Suppressor macrophage (primary cell): ENCODE measurements at regions not wholly inside any gene's neighbourhood (a gene's known extent, or its start where the extent isn't known, plus 50 kb on each side); places are given as distances from the start of the nearest gene placed in this dataset.
"Not testable (repeated sequence)": the region's sequence is repeated elsewhere in the genome, so short reads cannot be mapped to it uniquely, and the experiment has no call there.

Experiments
- DNase-seq, 4 experiments: peaks; one replicate each; pipeline ENCODE4 v3.0.0-alpha.2; 2020 to 2022

GRCh38 chr1:83214317-83214716 lies 784.6 kb downstream of the TTLL7 start:
- not testable (repeated sequence) for DNase-seq

DNA sequence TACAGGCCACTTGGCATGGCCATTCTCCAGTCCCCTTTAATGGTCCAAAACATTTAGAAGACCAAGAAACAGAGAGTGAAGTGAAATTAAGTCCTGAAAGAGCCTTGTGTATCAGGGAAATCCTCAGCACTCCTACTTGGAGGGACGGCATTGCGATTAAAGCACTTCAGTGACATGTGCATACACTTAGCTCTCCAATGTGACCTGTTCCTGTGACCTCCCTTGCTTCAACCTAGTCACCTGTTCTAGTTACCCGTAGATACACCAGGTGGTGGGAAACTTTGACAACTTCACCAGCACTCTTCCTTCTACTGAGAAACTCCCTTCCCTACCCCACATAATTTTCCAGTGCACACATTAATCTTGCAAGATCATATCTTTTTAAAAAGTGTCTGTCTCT lies 785.3 kb downstream of the TTLL7 start:
- DNase-seq: not testable (repeated sequence)

DNA sequence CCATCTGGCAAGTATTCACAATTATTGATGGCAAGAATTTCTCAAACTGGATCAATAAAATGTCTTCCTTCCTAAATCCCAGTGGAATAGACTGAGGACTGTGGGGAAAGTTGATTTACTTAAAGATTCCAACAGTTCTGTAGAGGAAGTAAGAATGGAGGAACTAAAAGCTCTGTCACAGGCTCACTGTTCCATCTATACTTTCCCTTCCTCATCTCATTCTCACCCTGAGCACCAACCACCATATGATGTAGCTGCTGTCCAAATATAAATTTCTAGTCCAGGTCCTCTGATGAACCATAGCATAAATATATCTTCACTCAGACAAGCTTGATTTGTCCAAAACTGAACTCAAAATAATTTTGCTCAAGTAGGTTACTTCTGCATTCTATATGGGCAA lies 786.9 kb downstream of the TTLL7 start:
- DNase-seq: not testable (repeated sequence)

GRCh38 chr1:83208540-83208939 lies 790.4 kb downstream of the TTLL7 start:
- DNase-seq: not testable (repeated sequence)

DNA sequence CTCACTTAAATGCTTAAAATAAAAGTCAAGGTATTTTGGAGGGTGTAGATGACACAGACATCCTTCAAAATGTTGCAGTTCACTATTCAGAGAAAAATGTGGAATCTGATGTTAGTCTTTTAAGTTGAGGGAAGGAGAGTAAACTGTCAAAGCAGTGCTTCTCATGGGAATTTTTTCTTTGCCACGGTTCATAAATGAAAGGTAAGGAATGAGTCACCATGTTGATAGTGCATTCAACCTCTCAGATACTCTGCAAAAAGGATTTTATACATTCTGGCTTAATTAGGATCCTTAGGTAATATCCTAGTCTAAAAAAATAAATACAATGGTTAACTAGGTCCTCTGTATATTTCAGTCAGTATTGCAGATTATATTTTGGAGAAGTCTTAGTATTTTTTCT lies 804.3 kb downstream of the TTLL7 start:
- not testable (repeated sequence) for DNase-seq

DNA sequence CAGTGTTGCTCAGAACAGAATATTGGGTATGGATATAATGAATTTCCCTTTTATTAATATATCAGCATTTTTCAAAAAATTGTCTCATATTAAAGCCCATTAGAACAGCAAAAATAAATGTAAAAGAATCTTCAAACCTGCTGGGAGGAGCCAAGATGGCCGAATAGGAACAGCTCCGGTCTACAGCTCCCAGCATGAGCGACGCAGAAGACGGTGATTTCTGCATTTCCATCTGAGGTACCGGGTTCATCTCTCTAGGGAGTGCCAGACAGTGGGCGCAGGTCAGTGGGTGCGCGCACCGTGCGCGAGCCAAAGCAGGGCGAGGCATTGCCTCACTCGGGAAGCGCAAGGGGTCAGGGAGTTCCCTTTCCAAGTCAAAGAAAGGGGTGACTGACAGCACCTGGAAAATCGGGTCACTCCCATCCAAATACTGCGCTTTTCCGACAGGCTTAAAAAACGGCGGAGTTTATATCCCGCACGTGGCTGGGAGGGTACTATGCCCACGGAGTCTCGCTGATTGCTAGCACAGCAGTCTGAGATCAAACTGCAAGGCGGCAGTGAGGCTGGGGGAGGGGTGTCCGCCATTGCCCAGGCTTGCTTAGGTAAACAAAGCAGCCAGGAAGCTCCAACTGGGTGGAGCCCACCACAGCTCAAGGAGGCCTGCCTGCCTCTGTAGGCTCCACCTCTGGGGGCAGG lies 816.8 kb downstream of the TTLL7 start:
- not testable (repeated sequence) for DNase-seq

- not testable (repeated sequence) for DNase-seq
These were observed 818.3 kb downstream of the TTLL7 start for GRCh38 chr1:83180621-83181020.

DNA sequence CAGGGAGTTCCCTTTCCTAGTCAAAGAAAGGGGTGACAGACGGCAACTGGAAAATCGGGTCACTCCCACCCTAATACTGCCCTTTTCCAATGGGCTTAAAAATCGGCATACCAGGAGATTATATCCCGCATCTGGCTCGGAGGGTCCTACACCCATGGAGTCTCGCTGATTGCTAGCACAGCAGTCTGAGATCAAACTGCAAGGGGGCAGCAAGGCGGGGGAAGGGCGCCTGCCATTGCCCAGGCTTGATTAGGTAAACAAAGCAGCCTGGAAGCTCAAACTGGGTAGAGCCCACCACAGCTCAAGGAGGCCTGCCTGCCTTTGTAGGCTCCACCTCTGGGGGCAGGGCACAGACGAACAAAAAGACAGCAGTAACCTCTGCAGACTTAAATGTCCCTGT lies 831.3 kb downstream of the TTLL7 start:
- DNase-seq: not testable (repeated sequence)

DNA sequence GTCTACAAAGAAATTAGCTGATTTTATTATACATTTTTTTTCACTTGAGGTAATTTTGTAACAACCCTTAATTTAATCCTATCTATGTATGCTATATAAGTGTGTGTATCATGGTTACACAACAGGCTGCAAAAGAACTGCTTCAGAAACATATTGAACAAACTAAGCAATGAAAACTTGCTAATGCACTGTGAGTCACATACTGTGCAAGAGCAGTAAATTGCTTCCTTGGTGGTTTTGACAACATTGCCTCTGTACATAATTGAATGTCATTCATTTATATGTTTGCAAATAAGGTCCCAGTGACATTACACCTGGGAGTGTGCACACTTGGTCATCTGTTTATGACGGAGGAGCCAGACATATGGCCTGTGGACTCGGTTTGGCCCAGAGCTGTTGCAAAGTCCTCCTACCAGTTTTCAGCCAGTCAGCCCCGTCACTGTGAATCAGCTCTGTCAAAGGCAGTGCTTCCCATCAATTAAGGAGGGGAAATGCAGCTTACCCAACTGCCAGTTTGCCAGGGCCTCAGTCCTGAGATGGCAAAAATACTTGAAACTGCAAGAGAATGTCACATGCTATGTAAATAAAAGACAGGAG lies 835.0 kb downstream of the TTLL7 start:
- not testable (repeated sequence) for DNase-seq

DNA sequence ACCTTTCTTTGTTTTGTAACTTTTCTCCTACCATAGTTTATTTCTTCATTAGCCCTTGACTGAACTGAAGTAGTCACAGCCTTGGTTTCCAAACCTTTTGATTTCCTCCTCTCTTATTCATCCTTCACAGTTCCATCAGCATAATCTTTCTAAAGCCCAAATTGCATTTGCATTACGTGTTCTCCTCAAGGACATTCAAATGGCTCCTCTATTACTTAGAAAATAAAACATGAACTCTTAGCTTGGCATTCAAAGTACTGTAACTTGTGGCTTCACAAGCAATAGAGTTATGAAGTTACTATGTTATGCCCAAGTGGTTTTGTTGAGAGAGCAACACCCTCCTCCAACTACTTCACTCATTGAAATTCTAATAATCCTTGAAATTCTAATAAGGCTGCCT lies 840.0 kb downstream of the TTLL7 start:
- not testable (repeated sequence) for DNase-seq

GRCh38 chr1:83154306-83154705 lies 844.6 kb downstream of the TTLL7 start:
- not testable (repeated sequence) for DNase-seq

- not testable (repeated sequence) for DNase-seq
These were observed 847.6 kb downstream of the TTLL7 start for GRCh38 chr1:83151167-83151898.

DNA sequence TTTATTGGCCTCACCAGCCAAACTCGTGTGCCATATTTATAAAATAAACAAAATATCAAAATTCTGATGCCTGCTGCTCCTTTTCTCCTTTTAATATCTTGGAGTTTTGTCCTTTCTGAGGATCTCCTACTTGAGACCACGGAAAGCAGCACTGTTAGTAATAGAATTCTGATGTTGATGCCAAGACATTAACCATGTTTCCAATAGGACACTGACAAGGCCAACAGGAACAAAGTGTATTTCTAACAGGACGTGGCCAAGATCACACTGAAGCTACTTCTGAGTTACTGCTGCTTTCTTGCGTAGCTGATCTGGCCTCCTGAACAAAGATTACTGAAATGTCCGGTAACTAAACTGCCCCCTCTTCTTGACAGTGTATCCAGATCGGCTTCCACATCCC lies 848.5 kb downstream of the TTLL7 start:
- DNase-seq: not testable (repeated sequence)

GRCh38 chr1:83145820-83146219 lies 853.1 kb downstream of the TTLL7 start:
- DNase-seq: not testable (repeated sequence)

- DNase-seq: not testable (repeated sequence)
These were observed 856.1 kb downstream of the TTLL7 start for GRCh38 chr1:83142802-83143201.

DNA sequence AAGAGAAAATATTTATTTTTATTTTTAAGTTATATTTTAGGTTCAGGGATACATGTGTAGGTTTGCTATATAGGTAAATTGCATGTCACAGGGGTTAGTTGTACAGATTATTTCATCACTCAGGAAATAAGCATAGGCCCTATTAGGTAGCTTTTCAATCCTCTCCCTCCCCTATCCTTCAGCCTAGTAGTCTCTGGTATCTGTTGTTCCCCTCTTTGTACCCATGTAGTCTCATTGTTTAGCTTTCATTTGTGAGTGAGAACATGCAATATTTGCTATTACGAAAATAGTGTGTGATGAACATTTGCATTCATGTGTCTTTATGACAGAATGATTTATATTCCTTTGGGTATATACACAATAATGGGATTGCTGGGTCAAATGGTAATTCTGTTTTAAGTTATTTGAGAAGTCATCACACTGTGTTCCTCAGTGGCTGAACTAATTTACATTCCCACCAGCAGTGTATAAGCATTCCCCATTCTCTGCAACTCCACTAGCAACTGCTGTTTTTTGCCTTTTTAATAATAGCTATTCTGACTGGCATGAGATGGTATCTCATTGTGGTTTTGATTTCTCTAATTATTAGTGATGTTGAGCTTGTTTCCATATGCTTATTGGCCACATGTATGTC lies 863.3 kb downstream of the TTLL7 start:
- not testable (repeated sequence) for DNase-seq

- DNase-seq: not testable (repeated sequence)
These were observed 864.5 kb downstream of the TTLL7 start for GRCh38 chr1:83134322-83135014.

DNA sequence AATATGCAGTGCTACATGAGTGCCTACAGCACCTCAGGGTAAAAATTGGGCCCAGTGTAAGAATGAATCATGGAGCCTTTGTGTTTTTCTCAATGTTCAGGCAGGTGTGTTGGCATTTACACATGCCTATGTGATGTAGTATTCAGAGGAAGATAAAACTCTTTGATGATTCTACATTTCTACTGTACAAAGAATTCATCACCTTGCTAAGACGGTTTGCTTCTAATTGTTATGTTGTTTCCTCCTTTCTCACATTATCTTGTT lies 867.3 kb downstream of the TTLL7 start:
- no peak for DNase-seq

- no peak for DNase-seq
These were observed 867.8 kb downstream of the TTLL7 start for GRCh38 chr1:83130886-83131691.

DNA sequence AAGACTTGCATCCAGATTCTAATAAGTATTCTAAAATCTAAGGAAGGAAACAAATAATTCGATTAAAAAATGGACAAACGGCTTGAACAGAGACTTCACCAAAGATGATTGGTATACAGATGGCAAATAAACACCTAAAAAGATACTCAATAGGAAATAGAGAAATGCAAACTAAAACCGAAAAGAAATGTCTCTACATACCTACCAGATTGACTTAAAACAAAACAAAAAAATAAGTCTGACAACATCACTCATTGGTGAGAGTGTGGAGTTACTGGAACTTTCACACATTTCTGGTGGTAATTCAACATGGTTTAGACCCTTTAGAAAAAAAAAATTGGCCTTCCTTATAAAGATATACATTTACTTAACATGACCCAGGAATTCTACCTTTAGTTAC lies 869.8 kb downstream of the TTLL7 start:
- DNase-seq: no peak

GRCh38 chr1:83125456-83125855 lies 873.5 kb downstream of the TTLL7 start:
- no peak for DNase-seq

- DNase-seq: no peak
These were observed 875.9 kb downstream of the TTLL7 start for GRCh38 chr1:83123019-83123418.
